ENCODE measurements at regions not wholly inside any gene's neighbourhood (a gene's known extent, or its start where the extent isn't known, plus 50 kb on each side); places are given as distances from the start of the nearest gene placed in this dataset.

DNA sequence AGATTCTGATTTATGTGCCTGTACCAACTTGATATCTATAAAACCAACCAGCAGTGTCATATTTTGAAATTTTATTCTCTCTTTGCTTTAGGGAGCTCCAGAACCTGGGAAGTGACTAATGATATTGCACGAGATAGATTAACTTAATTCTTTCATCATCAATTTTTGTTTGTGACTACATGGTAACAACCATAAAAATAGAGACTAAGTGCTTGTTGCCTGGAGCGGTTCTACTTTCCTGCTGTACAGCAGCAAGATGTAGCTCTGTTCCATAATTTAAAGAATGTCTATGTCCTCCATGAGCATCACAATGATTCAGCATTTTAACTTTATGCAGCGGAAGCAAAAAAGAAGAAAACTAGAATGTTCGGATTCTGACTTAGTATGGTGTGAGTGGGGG, 275.6 kb downstream of the KLF5 start:
- Histone ChIP-seq H3K27me3 (ENCODE audit: control insufficient read depth, insufficient read depth, low read length) (no peaks in the 10 kb centered on the region), H3K4me3 (ENCODE audit: low read depth, low read length) (no peak overlapping the region), H3K36me3 (ENCODE audit: control insufficient read depth, insufficient read depth, low read length) (no peaks in the 10 kb centered on the region)
- DNase-seq (ENCODE audit: low read depth) (peak; percentile 94), FAIRE-seq (peak; percentile 7)
- no peak for TF ChIP-seq CTCF (IDR thresholded peaks at IDR 0.05; ENCODE audit: insufficient read depth, low read length, severe bottlenecking)

- FAIRE-seq = no peak
- peak; percentile 67 for DNase-seq (ENCODE audit: low read depth)
- TF ChIP-seq CTCF (IDR thresholded peaks at IDR 0.05; ENCODE audit: insufficient read depth, low read length, severe bottlenecking) = no peak
- Histone ChIP-seq H3K36me3 (ENCODE audit: control insufficient read depth, insufficient read depth, low read length) (no peaks in the 10 kb centered on the region), H3K27me3 (ENCODE audit: control insufficient read depth, insufficient read depth, low read length) (no peaks in the 10 kb centered on the region), H3K4me3 (ENCODE audit: low read depth, low read length) (no peak overlapping the region)
Measured at GRCh38 chr13:73331556-73331955, 272.8 kb downstream of the KLF5 start.

DNA sequence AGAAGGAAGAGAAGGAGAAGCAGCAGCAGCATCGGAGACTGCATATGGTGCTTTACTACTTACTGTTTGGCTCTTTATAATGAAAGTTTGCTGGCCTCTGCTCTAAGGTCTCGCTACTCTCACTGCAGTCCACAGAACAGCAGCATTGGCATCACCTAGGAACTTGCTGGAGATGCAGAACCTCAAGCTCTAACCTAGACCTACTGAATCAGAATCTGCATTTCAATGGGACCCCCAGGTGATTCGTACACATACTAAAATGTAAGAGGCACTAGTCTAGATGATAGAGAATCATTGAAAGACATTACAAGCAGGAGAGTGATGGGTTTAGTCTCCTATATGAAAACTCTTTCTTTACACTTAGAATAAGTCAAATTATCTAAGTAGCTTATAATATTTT, 270.6 kb downstream of the KLF5 start:
- H3K27me3 ChIP-seq (ENCODE audit: control insufficient read depth, insufficient read depth, low read length) = no peaks in the 10 kb centered on the region
- no peak for DNase-seq (ENCODE audit: low read depth)
- no peaks in the 10 kb centered on the region for H3K36me3 ChIP-seq (ENCODE audit: control insufficient read depth, insufficient read depth, low read length)
- no peak overlapping the region for H3K4me3 ChIP-seq (ENCODE audit: low read depth, low read length)
- TF ChIP-seq CTCF (IDR thresholded peaks at IDR 0.05; ENCODE audit: insufficient read depth, low read length, severe bottlenecking) = no peak
- FAIRE-seq = no peak

DNA sequence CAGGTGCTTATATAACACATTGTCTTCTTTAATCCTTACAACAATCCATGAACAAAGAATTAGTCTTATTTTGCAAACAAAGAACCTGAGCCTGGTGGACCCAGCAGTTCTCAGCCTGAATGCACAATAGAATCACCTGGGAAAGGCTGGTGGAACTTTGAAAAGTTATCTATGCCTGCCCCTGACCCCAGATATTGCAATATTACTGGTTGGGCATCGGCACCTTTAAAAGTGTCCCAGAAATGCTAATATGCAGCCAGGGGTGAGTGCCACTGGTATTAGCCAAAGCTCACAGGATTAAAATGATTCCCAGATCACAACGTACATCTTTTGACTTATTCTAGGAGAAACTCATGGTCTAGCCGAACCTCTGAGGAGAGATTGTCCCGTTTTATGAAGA, 268.8 kb downstream of the KLF5 start:
- H3K36me3 ChIP-seq (ENCODE audit: control insufficient read depth, insufficient read depth, low read length) = no peaks in the 10 kb centered on the region
- TF ChIP-seq CTCF (IDR thresholded peaks at IDR 0.05; ENCODE audit: insufficient read depth, low read length, severe bottlenecking) = no peak
- DNase-seq (ENCODE audit: low read depth) (no peak), FAIRE-seq (no peak)
- H3K27me3 ChIP-seq (ENCODE audit: control insufficient read depth, insufficient read depth, low read length) = no peaks in the 10 kb centered on the region
- H3K4me3 ChIP-seq (ENCODE audit: low read depth, low read length) = no peak overlapping the region

DNA sequence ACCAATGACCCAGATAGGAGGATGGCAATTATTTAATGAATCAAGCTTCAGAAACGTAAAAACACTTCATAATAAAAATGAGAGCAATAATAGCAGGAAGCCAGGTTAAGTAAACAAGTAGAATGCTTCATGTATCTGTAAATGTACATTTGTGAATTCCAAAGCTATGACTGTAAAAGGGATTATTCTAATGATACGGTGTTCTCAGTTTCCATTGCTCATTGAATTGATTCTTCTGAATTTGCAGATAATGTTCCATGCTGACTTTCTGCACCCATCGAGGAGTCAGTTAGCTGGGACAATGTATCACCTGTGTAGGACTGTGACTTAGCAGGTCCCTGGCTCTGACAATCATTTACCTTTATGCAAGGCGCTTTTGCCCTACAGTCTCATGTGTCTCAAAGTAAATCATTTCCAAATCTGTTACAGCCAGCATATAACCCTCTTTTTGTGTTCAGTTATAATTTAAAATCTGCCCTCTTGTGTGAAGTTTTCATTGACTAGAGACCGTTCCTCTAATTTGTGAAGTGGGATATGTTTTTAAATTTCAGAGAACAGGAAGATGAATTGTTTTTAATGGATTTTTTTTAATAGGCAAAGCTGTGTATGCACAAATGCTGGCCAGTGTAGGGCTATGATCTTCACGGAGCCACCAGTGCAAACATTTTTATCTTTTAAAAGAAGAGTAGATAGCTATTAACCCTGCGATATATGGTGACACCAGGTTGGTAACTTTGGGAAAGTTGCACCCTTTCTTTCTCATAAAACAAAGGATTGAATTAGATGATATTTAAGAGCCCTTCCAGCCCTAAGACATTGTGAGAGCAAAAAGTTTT, 267.1 kb downstream of the KLF5 start:
- peak; percentile 91 for DNase-seq (ENCODE audit: low read depth)
- no peak for TF ChIP-seq CTCF (IDR thresholded peaks at IDR 0.05; ENCODE audit: insufficient read depth, low read length, severe bottlenecking)
- FAIRE-seq = no peak
- H3K4me3 ChIP-seq (ENCODE audit: low read depth, low read length) = no peak overlapping the region
- no peaks in the 10 kb centered on the region for H3K27me3 ChIP-seq (ENCODE audit: control insufficient read depth, insufficient read depth, low read length)
- H3K36me3 ChIP-seq (ENCODE audit: control insufficient read depth, insufficient read depth, low read length) = no peaks in the 10 kb centered on the region
